H1 (cell line): ENCODE measurements at regions not wholly inside any gene's neighbourhood (a gene's known extent, or its start where the extent isn't known, plus 50 kb on each side); places are given as distances from the start of the nearest gene placed in this dataset.

Experiments
- BACH1 ChIP-seq: IDR thresholded peaks from 2 replicates; pipeline ENCODE4 v1.6.1; 2012; ENCODE audit warnings: low read length, improper control_type of control experiment
- BRCA1 ChIP-seq: IDR thresholded peaks from 2 replicates; pipeline ENCODE4 v1.6.1; 2012; ENCODE audit warnings: low read depth, low read length, improper control_type of control experiment
- CEBPB ChIP-seq: IDR thresholded peaks from 2 replicates; pipeline ENCODE4 v1.6.1; 2012; ENCODE audit warnings: low read depth, low read length
- GABPA ChIP-seq: IDR thresholded peaks from 2 replicates; pipeline ENCODE4 v1.6.1; 2011; ENCODE audit warnings: mild to moderate bottlenecking, low read length, moderate library complexity, borderline replicate concordance; ENCODE audit not compliant: insufficient read depth
- TF ChIP-seq, protein P1 (sequence below): IDR thresholded peaks from 2 replicates; pipeline ENCODE4 v1.6.1; 2011; ENCODE audit warnings: low read depth, mild to moderate bottlenecking, low read length; ENCODE audit not compliant: insufficient read depth

GRCh38 chr16:64085296-64085695 is 1036.6 kb downstream of the CDH11 start (continued):
- TF ChIP-seq, protein P1, sequence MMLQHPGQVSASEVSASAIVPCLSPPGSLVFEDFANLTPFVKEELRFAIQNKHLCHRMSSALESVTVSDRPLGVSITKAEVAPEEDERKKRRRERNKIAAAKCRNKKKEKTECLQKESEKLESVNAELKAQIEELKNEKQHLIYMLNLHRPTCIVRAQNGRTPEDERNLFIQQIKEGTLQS: no peak
- TF ChIP-seq CEBPB (no peak), GABPA (no peak), BRCA1 (no peak), BACH1 (no peak)
